Body of pancreas (tissue), 4 donors: ENCODE measurements at regions not wholly inside any gene's neighbourhood (a gene's known extent, or its start where the extent isn't known, plus 50 kb on each side); places are given as distances from the start of the nearest gene placed in this dataset.
A peak's percentile ranks its signal among the peaks of the same experiment; 100 is the strongest.

Experiments used
- ATAC-seq: fragments of 150-250 bp; one replicate; pipeline ENCODE4 v1.9.1; 2016
- DNase-seq, 4 donors: peaks; one replicate each; pipeline ENCODE4 v3.0.0-alpha.2; 2019
- H3K27ac ChIP-seq, 4 donors: fragments of 200-600 bp; sonication (generic); 1 replicate in 3 of 4; 2 replicates in 1 of 4; pipeline versions ENCODE4 v1.5.1 to v1.6.1; 2016 to 2019; ENCODE audit warnings: mild to moderate bottlenecking in 1 of 4, mixed read lengths in 1 of 4, moderate library complexity in 1 of 4
- H3K27me3 ChIP-seq, 2 donors: fragments of 200-600 bp; sonication (generic); one replicate each; pipeline ENCODE4 v1.6.0; 2016; ENCODE audit warnings: mild to moderate bottlenecking in 1 of 2
- H3K36me3 ChIP-seq, 2 donors: fragments of 200-600 bp; sonication (generic); replicated peaks in 1 of 2; 2 replicates each; pipeline ENCODE4 v1.5.1; 2016; ENCODE audit warnings: low read depth in 2 of 2; ENCODE audit not compliant: insufficient read depth in 1 of 2
- H3K4me1 ChIP-seq: fragments of 200-600 bp; sonication (generic); one replicate; pipeline ENCODE4 v1.6.0; 2016
- H3K4me3 ChIP-seq, 2 donors: fragments of 200-600 bp; sonication (generic); 1 replicate in 1 of 2; 2 replicates in 1 of 2; pipeline ENCODE4 v1.5.1; 2016 to 2019
- H3K9me3 ChIP-seq, 3 donors: fragments of 200-600 bp; sonication (generic); 1 replicate in 2 of 3; 2 replicates in 1 of 3; pipeline ENCODE4 v1.5.1; 2016
- CTCF ChIP-seq, 7 experiments: fragments of 450-650 bp in 4 of 7; fragments of 200-600 bp in 3 of 7; sonication (generic) in 3 of 7; IDR thresholded peaks; one replicate each; pipeline ENCODE4 v1.5.1; 2016 to 2019; ENCODE audit warnings: antibody characterized with exemption in 7 of 7
- POLR2A ChIP-seq, 3 donors: fragments of 450-650 bp; IDR thresholded peaks; one replicate each; pipeline ENCODE4 v1.6.1; 2016; ENCODE audit warnings: antibody characterized with exemption in 3 of 3, mild to moderate bottlenecking in 2 of 3
- WGBS, 2 donors: methylation state at CpG; one replicate each; pipeline ENCODE4 v1.1.5; 2017; 5-methylcytosine and 5-hydroxymethylcytosine counted together
- intact Hi-C: fragments of 100-400 bp; cut with DNase I; formaldehyde crosslinking; loops from one replicate; pipeline ENCODE4 v1.15.1; 2023

GRCh38 chr10:111831058-111831457, 352.5 kb downstream of the GPAM start:
- ATAC-seq (no peak), DNase-seq (no peak)
- WGBS, 2 donors: 63 to 67% methylated on average over 6 of the region's 6 CpGs
- H3K4me3 ChIP-seq: no peak overlapping the region
- H3K4me1 ChIP-seq: no peaks in the 10 kb centered on the region
- intact Hi-C loops: no loop called here
- no peak overlapping the region for H3K27ac ChIP-seq
- no peaks in the 10 kb centered on the region for H3K9me3 ChIP-seq
- TF ChIP-seq CTCF (IDR thresholded peaks at IDR 0.05): no peak
- no peaks in the 10 kb centered on the region for H3K36me3 ChIP-seq
- H3K27me3 ChIP-seq: no peaks in the 10 kb centered on the region

DNA sequence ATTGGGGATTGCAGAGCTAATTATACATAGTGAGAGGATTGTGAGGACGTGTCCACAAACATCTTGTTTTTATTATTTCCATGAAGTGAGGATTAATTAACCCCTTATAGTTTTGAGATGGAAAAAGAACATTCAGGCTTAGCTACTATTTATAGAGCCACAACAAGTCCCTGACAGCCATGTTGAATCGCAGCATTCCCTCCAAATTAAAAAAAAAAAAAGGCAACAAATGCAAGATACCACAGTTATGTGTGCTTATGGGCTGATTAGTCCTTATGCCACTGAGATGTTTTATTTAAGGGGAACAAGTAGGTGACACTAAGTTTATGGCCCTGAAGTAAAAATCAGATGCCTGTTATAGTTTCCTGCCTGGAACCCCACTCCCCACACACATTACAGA, 350.3 kb downstream of the GPAM start:
- WGBS, 2 donors: 33 to 55% methylated on average over 2 of the region's 2 CpGs
- DNase-seq (no peak), ATAC-seq (no peak)
- no peak overlapping the region for H3K27ac ChIP-seq
- H3K9me3 ChIP-seq: no peaks in the 10 kb centered on the region
- no peak overlapping the region for H3K4me3 ChIP-seq
- H3K4me1 ChIP-seq: no peaks in the 10 kb centered on the region
- no peaks in the 10 kb centered on the region for H3K27me3 ChIP-seq
- intact Hi-C loops: no loop called here
- no peak for TF ChIP-seq POLR2A (IDR thresholded peaks at IDR 0.05)
- TF ChIP-seq CTCF (IDR thresholded peaks at IDR 0.05): no peak
- no peaks in the 10 kb centered on the region for H3K36me3 ChIP-seq

DNA sequence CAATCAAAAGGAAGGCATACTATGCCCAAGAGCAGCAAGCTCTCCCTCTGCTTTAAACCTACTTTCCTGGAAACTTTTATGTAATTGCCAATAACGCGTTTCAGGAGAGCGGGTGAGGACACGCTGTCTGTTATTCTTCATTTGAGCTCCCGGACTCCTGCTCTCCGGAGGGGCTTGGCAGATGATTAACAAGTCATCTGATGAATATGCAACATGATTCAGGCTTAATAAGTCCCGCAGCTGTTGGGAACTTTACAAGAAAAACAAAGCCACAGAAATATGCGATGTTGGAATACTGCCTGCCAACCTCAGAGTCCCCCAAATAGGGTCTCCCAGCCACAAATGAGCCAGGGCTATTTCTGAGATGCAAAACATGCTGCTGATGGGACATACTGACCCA, 348.0 kb downstream of the GPAM start:
- H3K9me3 ChIP-seq: no peaks in the 10 kb centered on the region
- ATAC-seq (peak; percentile 30), DNase-seq (peak in 1 of 4 donors; percentile 10)
- no peak for TF ChIP-seq POLR2A (IDR thresholded peaks at IDR 0.05)
- intact Hi-C loops: no loop called here
- no peak overlapping the region for H3K4me3 ChIP-seq
- no peak overlapping the region for H3K27ac ChIP-seq
- no peaks in the 10 kb centered on the region for H3K4me1 ChIP-seq
- H3K36me3 ChIP-seq: no peaks in the 10 kb centered on the region
- WGBS, 2 donors: 23 to 32% methylated on average over 8 of the region's 8 CpGs
- H3K27me3 ChIP-seq: no peaks in the 10 kb centered on the region

- H3K9me3 ChIP-seq: no peaks in the 10 kb centered on the region
- no peak for ATAC-seq
- no peak overlapping the region for H3K27ac ChIP-seq
- H3K27me3 ChIP-seq: no peaks in the 10 kb centered on the region
- H3K4me1 ChIP-seq: no peaks in the 10 kb centered on the region
- WGBS, 2 donors: 45 to 58% methylated on average over 1 of the region's 1 CpG
- intact Hi-C loops: no loop called here
- no peak for DNase-seq
- TF ChIP-seq POLR2A (IDR thresholded peaks at IDR 0.05) (no peak), CTCF (IDR thresholded peaks at IDR 0.05) (no peak)
- H3K4me3 ChIP-seq: no peak overlapping the region
- H3K36me3 ChIP-seq: no peaks in the 10 kb centered on the region
Measured at GRCh38 chr10:111836064-111836463, 347.5 kb downstream of the GPAM start.

DNA sequence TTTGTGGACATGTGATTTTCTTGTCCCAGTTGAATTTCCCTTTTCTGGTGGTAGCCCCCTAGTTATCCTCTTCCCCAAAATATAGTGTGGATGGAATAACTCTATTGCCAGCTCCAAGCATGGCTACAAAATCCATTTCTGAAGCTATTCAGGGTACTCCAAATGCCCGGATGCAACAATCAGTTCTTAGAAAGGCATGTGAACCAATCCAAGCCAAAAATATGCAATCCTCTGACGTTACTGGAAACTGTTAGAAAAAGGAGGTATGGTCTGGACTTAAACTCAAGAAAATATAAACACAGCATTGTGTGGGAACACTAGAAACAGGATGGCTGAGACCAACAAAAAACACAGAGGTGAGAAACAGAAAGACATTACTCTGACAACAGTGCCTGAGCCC, 347.0 kb downstream of the GPAM start:
- TF ChIP-seq CTCF (IDR thresholded peaks at IDR 0.05) (no peak), POLR2A (IDR thresholded peaks at IDR 0.05) (no peak)
- no peak overlapping the region for H3K27ac ChIP-seq
- H3K9me3 ChIP-seq: no peaks in the 10 kb centered on the region
- no peak for ATAC-seq
- no peak for DNase-seq
- H3K4me1 ChIP-seq: no peaks in the 10 kb centered on the region
- no peak overlapping the region for H3K4me3 ChIP-seq
- WGBS, 2 donors: 19 to 35% methylated on average over 2 of the region's 2 CpGs
- H3K27me3 ChIP-seq: no peaks in the 10 kb centered on the region
- H3K36me3 ChIP-seq: no peaks in the 10 kb centered on the region
- intact Hi-C loops: no loop called here
